HG03097 (cell line): ENCODE measurements at regions not wholly inside any gene's neighbourhood (a gene's known extent, or its start where the extent isn't known, plus 50 kb on each side); places are given as distances from the start of the nearest gene placed in this dataset.

Experiments used
- ATAC-seq: cut with Tn5 transposase; IDR thresholded peaks from one replicate; pipeline ENCODE4 v1.9.1; 2021; ENCODE audit not compliant: unreplicated experiment, low FRiP score

- ATAC-seq: no peak
These were observed 176.5 kb upstream of the INHBA start for GRCh38 chr7:41879403-41879802.

GRCh38 chr7:41878309-41879295 is 175.7 kb upstream of the INHBA start:
- ATAC-seq: no peak

GRCh38 chr7:41877118-41877517 is 174.2 kb upstream of the INHBA start:
- ATAC-seq: no peak

GRCh38 chr7:41875513-41875912 is 172.6 kb upstream of the INHBA start:
- ATAC-seq: no peak

GRCh38 chr7:41874201-41874785 is 171.4 kb upstream of the INHBA start:
- ATAC-seq: no peak

- ATAC-seq: no peak
These were observed 170.9 kb upstream of the INHBA start for GRCh38 chr7:41873741-41874140.

- no peak for ATAC-seq
These were observed 170.1 kb upstream of the INHBA start for GRCh38 chr7:41872966-41873365.

- ATAC-seq: peak; percentile 50
These were observed 167.7 kb upstream of the INHBA start for GRCh38 chr7:41870461-41871138.

GRCh38 chr7:41869997-41870396 is 167.1 kb upstream of the INHBA start:
- ATAC-seq: no peak

- ATAC-seq: no peak
These were observed 166.7 kb upstream of the INHBA start for GRCh38 chr7:41869596-41869995.

- no peak for ATAC-seq
These were observed 166.2 kb upstream of the INHBA start for GRCh38 chr7:41869091-41869490.

- ATAC-seq: no peak
These were observed 164.9 kb upstream of the INHBA start for GRCh38 chr7:41867639-41868280.

- ATAC-seq: no peak
These were observed 159.4 kb upstream of the INHBA start for GRCh38 chr7:41862261-41862660.

- ATAC-seq: no peak
These were observed 158.8 kb upstream of the INHBA start for GRCh38 chr7:41861642-41862041.

- ATAC-seq: no peak
These were observed 155.3 kb upstream of the INHBA start for GRCh38 chr7:41858201-41858600.

- ATAC-seq: no peak
These were observed 152.9 kb upstream of the INHBA start for GRCh38 chr7:41855798-41856197.

- no peak for ATAC-seq
These were observed 144.7 kb upstream of the INHBA start for GRCh38 chr7:41847606-41848005.

GRCh38 chr7:41847151-41847550 is 144.3 kb upstream of the INHBA start:
- no peak for ATAC-seq

- ATAC-seq: no peak
These were observed 140.1 kb upstream of the INHBA start for GRCh38 chr7:41842956-41843355.

GRCh38 chr7:41837916-41838315 is 135.0 kb upstream of the INHBA start:
- no peak for ATAC-seq

- ATAC-seq: no peak
These were observed 133.2 kb upstream of the INHBA start for GRCh38 chr7:41835976-41836530.
